ENCODE measurements at regions not wholly inside any gene's neighbourhood (a gene's known extent, or its start where the extent isn't known, plus 50 kb on each side); places are given as distances from the start of the nearest gene placed in this dataset.
"Not testable (repeated sequence)": the region's sequence is repeated elsewhere in the genome, so short reads cannot be mapped to it uniquely, and the experiment has no call there.

- TF ChIP-seq CTCF (IDR thresholded peaks at IDR 0.05); POLR2A (IDR thresholded peaks at IDR 0.05; ENCODE audit: low read depth); EP300 (IDR thresholded peaks at IDR 0.05); POLR2AphosphoS5 (IDR thresholded peaks at IDR 0.05): not testable (repeated sequence)
These were observed 221.7 kb upstream of the PRKX start for GRCh38 chrX:3935196-3935595.
